ENCODE measurements at regions not wholly inside any gene's neighbourhood (a gene's known extent, or its start where the extent isn't known, plus 50 kb on each side); places are given as distances from the start of the nearest gene placed in this dataset.
"Not testable (repeated sequence)": the region's sequence is repeated elsewhere in the genome, so short reads cannot be mapped to it uniquely, and the experiment has no call there.

DNA sequence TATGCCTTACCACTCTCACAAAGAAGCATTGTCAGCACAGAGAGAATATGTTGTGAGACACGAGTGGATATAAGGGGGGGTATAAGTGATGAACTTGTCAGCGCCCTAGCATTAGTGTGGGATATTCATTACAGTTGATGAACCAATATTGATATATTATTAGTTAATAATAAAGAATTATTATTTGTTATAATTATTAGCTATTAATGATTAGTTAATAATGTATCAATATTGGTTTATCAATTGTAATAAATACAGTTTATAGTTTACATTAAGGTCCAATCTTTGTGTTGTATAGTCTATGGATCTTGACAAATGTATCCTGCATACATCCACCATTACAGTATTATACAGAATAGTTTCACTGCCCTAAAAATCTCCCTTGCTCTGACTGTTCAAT, 120.2 kb upstream of the NCAM2 start:
- DNase-seq = no peak

DNA sequence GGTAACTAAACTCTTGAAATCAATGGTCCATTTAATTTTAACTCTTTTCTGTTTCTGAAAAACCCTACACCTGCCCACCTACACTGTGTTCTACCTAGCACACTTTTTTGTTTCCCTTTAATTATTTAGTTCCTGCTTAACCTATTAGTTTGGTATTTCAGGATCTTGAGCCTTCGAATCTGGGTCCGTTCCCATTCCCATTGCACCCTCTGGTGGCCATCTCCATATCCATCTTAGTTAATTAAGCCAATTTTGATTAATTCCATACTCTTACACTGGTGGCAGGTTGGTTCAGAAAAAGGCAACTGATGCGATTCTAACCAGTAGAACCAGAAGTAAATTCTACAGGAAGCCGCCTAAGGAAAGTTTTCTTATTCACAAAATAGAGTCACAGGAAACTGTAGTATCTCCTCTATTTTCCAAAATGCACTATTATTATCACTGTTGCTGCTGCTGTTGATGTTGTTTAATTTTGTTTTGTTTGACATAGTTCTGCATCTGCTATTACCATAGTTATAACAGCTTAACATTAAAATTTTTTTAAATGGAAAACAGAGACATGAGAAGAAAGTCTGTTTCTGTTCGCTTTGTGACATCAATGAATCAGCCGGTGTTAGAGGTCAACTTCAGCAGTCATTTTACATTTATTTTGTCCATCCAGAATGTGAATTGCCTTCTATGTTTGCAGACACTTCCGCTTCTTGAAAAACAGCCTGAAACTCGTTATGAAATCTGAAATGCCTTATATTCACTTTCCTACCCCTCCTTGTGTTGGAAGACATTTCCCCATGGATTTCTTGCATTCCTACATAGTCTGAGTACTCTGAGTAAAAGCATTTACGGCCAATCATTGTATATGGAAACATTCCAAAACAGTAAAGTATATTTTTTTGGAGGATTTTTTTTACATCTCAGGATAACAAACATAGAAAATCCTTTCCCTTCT, 115.5 kb upstream of the NCAM2 start:
- DNase-seq = no peak

DNA sequence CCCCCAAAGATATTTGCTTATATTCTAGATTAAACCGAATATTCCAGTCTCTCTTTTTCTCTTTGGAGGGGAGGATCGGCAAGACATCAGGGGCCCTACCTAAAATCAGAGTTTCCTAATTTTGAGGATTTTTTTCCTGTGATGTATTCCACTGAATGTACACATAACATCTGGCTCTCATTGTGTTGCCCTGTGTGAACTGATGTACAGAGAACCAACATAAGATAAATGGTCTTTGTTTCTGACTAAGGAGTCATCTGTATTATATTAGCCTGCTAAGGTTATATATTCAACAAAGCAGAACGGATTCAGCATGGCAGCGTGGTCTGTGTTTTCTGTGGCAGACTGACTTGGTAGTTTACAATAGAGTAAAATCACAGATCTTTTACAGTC, 114.8 kb upstream of the NCAM2 start:
- DNase-seq = no peak

DNA sequence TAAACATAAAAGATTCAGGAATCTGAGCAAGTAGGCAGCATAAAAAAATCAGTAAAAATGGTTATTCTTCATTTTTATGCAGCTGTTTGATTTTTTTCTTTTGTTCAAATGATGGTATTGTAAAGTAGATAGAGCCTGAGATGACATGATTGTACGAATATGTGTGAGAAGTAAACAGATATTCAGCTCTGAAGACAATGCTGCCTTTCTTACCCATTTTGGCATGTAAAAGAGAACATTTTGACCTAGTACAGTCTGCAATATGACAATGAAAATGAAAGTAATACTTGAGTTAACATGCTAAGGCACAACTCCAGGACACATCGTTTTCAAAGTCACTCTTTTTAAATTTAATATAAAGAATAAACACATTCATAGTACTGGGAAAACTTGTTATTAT, 95.7 kb upstream of the NCAM2 start:
- no peak for DNase-seq

DNA sequence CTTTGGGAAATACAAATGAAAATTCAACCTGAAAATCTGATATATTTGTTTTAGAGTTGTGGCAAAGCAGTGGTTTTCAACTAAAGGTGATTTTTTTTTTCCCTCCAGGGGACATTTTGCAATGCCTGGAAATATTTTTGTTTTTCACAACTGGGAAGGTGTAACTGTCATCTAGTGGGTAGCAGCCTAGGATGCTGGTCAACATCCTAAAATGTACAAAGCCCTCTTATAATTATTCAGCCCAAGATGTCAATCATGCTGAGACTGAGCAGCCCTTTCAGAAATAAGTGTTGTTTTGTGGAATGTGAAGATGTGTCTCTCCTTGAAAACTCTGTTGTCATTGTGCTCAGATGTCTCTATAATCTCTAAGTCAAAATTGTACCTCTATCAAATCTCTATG, 95.2 kb upstream of the NCAM2 start:
- no peak for DNase-seq

DNA sequence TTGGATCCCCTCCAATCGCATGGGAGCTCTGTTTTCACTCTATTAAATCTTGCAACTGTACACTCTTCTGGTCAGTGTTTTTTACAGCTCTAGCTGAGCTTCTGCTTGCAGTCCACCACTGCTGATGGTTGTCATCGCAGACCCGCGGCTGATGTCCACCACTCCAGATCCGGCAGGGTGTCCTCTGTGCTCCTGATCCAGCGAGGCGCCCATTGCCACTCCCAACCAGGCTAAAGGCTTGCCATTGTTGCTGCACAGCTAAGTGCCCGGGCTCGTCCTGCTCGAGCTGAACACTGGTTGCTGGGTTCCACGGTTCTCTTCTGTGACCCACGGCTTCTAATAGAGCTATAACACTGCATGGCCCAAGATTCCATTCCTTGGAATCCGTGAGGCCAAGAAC, 70.7 kb upstream of the NCAM2 start:
- DNase-seq = not testable (repeated sequence)

DNA sequence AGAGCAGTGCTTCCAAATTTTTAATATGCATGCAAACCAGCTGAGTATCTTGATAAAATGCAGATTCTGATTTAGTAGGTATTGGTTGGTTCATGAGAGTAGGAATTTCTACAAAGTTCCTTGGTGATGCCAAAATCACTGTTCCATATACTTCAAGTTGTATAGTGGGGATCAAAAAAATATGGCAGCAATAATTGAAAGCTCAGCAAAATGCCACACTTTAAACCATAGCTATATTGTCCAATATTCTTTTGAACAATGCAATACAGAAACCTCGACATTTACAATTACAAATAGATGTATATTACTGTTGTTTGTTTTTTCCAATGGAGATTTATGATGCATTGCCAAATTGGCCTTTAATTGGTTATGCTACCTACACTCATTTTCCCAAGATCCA, 55.7 kb upstream of the NCAM2 start:
- no peak for DNase-seq

DNA sequence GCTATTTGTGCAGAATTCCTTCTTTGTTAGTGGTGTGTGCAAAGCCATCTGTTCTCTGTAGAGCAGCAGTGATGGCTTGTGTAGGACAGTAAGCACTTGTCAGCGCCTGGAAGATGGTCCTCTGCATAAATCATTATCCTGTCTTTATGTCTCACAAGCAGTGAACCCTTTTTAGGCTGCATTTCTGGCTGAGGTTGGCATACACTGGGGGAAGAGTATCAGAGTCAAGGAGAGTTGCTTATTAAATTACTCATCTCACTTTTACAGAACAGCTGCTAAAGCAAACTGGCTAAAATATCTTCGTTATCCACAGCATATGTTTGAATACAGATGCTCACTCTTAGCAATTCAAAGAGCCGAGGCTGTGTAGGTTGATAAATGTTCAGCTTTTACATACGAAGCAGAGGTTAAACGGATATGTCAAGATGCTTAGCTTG, 54.6 kb upstream of the NCAM2 start:
- DNase-seq = no peak

DNA sequence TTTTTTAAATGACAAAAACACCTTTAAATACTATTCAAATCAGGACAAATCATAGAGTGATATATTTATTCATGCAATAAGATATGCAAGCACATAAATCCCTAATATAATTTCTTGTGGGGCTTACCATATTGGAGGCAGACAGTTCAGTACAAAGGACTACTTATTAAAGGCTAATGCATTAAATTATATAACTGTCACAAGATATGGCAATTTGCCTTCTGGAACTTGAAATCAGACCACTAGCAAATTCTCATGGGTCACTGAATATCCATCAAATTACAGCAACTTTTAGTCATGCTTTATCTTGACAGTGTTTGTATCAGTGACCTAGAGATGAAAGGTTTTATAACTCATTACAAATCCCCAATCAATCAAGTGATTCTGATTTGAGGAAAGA, 54.1 kb upstream of the NCAM2 start:
- no peak for DNase-seq

DNA sequence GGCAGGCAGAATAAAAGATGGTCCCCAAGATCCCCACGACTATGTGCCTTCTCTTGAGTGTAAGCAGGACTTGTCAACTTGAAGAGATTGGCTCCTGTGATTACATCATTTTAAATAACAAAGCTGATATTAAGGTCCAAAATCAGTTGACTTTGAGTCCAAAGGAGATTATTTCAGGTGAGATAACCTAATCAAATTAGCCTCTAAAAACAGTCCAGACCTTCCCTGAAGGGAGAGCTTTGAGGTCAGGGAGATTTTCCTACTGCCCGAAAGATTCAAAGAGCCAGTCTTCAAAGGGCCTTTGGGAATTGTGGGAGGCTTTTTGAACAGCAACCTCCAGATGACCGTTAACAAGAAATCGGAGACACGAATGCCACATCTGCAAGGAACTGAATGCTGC, 51.5 kb upstream of the NCAM2 start:
- no peak for DNase-seq

Data from GOT3 (cell line).